ENCODE measurements at regions not wholly inside any gene's neighbourhood (a gene's known extent, or its start where the extent isn't known, plus 50 kb on each side); places are given as distances from the start of the nearest gene placed in this dataset.
A peak's percentile ranks its signal among the peaks of the same experiment; 100 is the strongest.

- TF ChIP-seq TEAD4 (IDR thresholded peaks at IDR 0.05) (no peak), ZBTB7A (IDR thresholded peaks at IDR 0.05; ENCODE audit: low read depth) (no peak), USF1 (IDR thresholded peaks at IDR 0.05) (no peak), NFIC (IDR thresholded peaks at IDR 0.05) (no peak), FOXM1 (IDR thresholded peaks at IDR 0.05; ENCODE audit: borderline replicate concordance, low read depth) (no peak), MAX (IDR thresholded peaks at IDR 0.05) (no peak), TCF12 (IDR thresholded peaks at IDR 0.05; ENCODE audit: low read depth) (no peak)
These were observed 130.7 kb upstream of the SERTAD2 start for GRCh38 chr2:64784168-64785061.

- TF ChIP-seq RAD21 (IDR thresholded peaks at IDR 0.05; ENCODE audit: low read depth) (no peak), EP300 (IDR thresholded peaks at IDR 0.05; ENCODE audit: borderline replicate concordance) (no peak), YY1 (IDR thresholded peaks at IDR 0.05; ENCODE audit: low read depth) (no peak), TEAD4 (IDR thresholded peaks at IDR 0.05) (no peak), TAF1 (IDR thresholded peaks at IDR 0.05; ENCODE audit: low read depth) (no peak), ZBTB7A (IDR thresholded peaks at IDR 0.05; ENCODE audit: low read depth) (no peak), FOXM1 (IDR thresholded peaks at IDR 0.05; ENCODE audit: borderline replicate concordance, low read depth) (no peak), REST (IDR thresholded peaks at IDR 0.05; ENCODE audit: low read depth) (no peak), EGR1 (IDR thresholded peaks at IDR 0.05) (no peak), CREB1 (IDR thresholded peaks at IDR 0.05; ENCODE audit: low read depth) (no peak), CEBPB (IDR thresholded peaks at IDR 0.05) (no peak), MAX (IDR thresholded peaks at IDR 0.05) (no peak)
These were observed 131.5 kb upstream of the SERTAD2 start for GRCh38 chr2:64785245-64785644.

GRCh38 chr2:64786343-64787018, 132.8 kb upstream of the SERTAD2 start:
- no peak for TF ChIP-seq EGR1 (IDR thresholded peaks at IDR 0.05)
- TF ChIP-seq TCF12 (IDR thresholded peaks at IDR 0.05; ENCODE audit: low read depth): no peak
- TF ChIP-seq CEBPB (IDR thresholded peaks at IDR 0.05): no peak
- no peak for TF ChIP-seq REST (IDR thresholded peaks at IDR 0.05; ENCODE audit: low read depth)
- no peak for TF ChIP-seq MAX (IDR thresholded peaks at IDR 0.05)
- TF ChIP-seq CREB1 (IDR thresholded peaks at IDR 0.05; ENCODE audit: low read depth): no peak

- TF ChIP-seq CEBPB (IDR thresholded peaks at IDR 0.05): no peak
These were observed 133.3 kb upstream of the SERTAD2 start for GRCh38 chr2:64787019-64787365.

GRCh38 chr2:64787698-64788097, 134.0 kb upstream of the SERTAD2 start:
- 0 out of 2 replicates have a peak, but pooled peaks have one; percentile 7 for TF ChIP-seq CEBPB (IDR thresholded peaks at IDR 0.05)
- TF ChIP-seq TEAD4 (IDR thresholded peaks at IDR 0.05): no peak
- TF ChIP-seq USF1 (IDR thresholded peaks at IDR 0.05): peak; percentile 79

Data from Ishikawa (cell line).